ENCODE measurements at regions not wholly inside any gene's neighbourhood (a gene's known extent, or its start where the extent isn't known, plus 50 kb on each side); places are given as distances from the start of the nearest gene placed in this dataset.

- peaks cover 2% of the 10 kb centered on the region for H3K9me3 Mint-ChIP-seq
- H3K4me1 Mint-ChIP-seq: peaks cover 3% of the 10 kb centered on the region
- H3K27ac Mint-ChIP-seq: no peak overlapping the region
- no peak for DNase-seq (ENCODE audit: low spot score in 2 of 2)
- H3K4me3 Mint-ChIP-seq: no peak overlapping the region
- ATAC-seq (ENCODE audit: low read depth): no peak
- H3K36me3 Mint-ChIP-seq: peaks cover 2% of the 10 kb centered on the region
- peaks cover 10% of the 10 kb centered on the region for H3K27me3 Mint-ChIP-seq
These were observed 86.8 kb upstream of the CD180 start for GRCh38 chr5:67283275-67283987.

DNA sequence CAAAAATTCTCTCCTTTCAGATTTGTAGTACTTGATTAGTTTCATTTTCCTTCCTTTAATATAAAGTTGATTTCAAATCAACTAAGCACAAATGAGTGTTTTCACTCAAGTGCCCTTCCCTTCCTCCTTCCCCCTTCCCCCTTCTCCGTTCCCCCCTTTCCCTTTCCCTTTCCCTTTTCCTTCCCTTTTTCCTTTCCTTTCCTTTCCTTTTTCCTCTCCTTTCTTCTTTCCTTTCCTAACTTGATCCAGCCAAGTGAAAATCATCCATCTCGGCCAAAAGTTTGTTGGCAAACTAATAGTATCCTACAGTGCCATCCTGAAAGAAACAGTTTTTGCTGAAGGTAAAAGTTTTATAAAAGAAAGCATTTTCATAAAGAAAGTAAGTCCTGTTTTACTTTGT, 85.3 kb upstream of the CD180 start:
- peaks cover 10% of the 10 kb centered on the region for H3K27me3 Mint-ChIP-seq
- ATAC-seq (ENCODE audit: low read depth): no peak

DNA sequence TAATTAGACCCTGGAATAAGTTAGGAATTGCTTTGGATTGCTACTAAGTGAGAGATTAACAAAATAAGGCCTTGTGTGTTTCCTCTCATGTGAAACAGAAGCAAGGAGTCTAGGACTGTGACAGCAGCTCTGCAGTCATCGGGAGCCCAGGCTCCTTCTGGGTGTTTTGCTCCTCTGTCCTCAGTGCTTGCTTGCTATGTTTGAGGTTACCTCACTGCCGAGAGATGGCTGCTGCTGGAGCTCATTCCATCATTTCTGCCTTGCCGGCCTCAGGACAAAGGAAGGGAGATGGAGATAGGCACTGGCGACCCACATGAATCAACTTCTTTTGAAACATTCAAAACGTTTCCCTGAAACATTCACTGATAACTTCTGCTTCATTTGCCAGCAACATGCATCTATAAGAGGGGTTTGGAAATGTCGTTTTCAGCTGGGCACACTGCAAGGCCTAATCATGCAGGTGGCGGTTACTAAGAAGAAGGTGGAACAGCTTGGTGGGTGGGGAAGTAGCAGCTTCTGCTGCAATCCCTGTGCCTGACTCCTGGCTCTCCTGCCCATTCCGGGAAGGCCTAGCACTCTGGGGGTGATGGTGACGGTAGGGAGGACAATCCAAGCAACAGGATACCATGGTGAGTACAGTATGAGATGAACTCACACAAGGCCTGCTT, 77.2 kb upstream of the CD180 start:
- H3K27me3 Mint-ChIP-seq: peaks cover 2% of the 10 kb centered on the region
- H3K9me3 Mint-ChIP-seq: peaks cover 2% of the 10 kb centered on the region
- H3K4me3 Mint-ChIP-seq: no peak overlapping the region
- peaks cover 6% of the 10 kb centered on the region for H3K36me3 Mint-ChIP-seq
- no peak overlapping the region for H3K27ac Mint-ChIP-seq
- H3K4me1 Mint-ChIP-seq: no peaks in the 10 kb centered on the region
- DNase-seq (ENCODE audit: low spot score in 2 of 2) (no peak), ATAC-seq (ENCODE audit: low read depth) (no peak)

More for the DNA sequence above, 85.3 kb upstream of the CD180 start:
- Mint-ChIP-seq H3K36me3 (peaks cover 4% of the 10 kb centered on the region), H3K4me3 (no peak overlapping the region), H3K27ac (no peak overlapping the region), H3K4me1 (peaks cover 3% of the 10 kb centered on the region), H3K9me3 (peaks cover 4% of the 10 kb centered on the region)
- DNase-seq (ENCODE audit: low spot score in 2 of 2): no peak

DNA sequence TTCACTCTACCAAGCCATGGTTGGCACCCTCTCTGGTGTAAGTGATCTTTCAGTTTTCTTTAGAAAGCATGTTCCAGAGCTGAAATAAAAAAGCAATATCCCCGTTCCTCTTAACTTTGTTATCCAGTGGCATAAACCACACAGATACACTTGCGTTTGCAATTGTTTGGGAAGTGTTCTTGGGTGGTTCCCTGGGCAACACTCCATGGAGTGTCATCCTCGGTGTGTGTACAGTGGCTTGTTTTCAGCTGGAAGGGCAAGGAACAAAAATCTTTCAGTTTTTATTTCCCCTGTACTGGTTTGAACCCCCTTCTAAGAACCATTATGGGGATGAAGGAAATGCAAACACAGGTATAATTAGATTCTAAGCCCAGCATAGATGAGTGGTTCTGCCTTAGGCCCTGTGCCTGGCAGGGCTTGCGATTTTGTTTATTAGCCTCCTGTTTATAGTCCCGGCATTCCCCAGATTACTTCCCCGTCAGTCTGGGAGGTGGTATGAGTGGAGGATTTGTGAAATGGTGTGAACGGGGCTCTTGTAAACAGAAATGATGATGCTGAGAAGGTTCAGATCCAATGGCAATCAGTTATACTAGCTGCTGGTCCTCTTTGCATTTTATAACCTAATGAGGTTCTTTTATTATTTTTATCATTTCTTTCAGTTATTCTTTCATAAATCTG, 76.0 kb upstream of the CD180 start:
- Mint-ChIP-seq H3K27me3 (peaks cover 2% of the 10 kb centered on the region), H3K4me3 (no peak overlapping the region), H3K9me3 (no peaks in the 10 kb centered on the region), H3K4me1 (no peaks in the 10 kb centered on the region), H3K27ac (no peak overlapping the region), H3K36me3 (peaks cover 2% of the 10 kb centered on the region)
- DNase-seq (ENCODE audit: low spot score in 2 of 2) (no peak), ATAC-seq (ENCODE audit: low read depth) (no peak)

- no peak for DNase-seq (ENCODE audit: low spot score in 2 of 2)
- Mint-ChIP-seq H3K4me1 (no peaks in the 10 kb centered on the region), H3K27me3 (peaks cover 3% of the 10 kb centered on the region), H3K36me3 (no peaks in the 10 kb centered on the region), H3K9me3 (no peaks in the 10 kb centered on the region), H3K4me3 (no peak overlapping the region), H3K27ac (no peak overlapping the region)
- no peak for ATAC-seq (ENCODE audit: low read depth)
These were observed 71.8 kb upstream of the CD180 start for GRCh38 chr5:67268231-67269021.

DNA sequence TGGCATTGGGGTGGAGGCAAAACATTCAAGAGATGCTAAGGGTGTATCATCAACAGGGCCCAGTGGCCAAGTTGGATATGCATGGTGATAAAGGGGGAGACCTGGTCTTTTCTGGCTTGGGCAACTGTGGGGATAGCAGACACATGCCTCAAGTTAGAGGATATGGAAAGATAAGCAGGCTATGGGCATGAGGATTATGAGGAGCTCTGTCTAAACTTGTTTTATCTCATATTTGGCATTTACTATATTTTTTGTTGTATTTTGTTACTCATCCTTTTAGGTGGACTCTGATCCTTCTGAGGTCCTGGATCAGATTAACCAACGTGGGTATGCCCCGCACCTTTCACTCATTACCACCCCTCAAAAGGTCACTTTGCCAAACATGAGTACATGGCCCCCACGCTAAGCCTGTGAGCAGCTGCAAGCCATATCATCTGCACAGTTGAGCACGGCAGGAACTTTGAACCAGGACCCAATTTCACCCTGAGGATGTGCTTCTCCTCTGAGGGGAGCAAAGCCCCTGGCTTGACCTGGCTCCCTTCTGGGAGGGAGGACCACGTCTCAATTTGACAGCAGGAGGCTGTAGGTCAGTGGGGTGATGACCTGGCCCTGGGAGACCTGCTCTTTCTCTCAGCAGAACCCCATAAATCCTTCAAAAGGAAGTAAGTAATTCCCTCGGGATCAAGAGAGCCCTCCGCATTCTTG, 71.1 kb upstream of the CD180 start:
- no peak overlapping the region for H3K27ac Mint-ChIP-seq
- H3K27me3 Mint-ChIP-seq: peaks cover 4% of the 10 kb centered on the region
- ATAC-seq (ENCODE audit: low read depth) (no peak), DNase-seq (ENCODE audit: low spot score in 2 of 2) (no peak)
- no peaks in the 10 kb centered on the region for H3K4me1 Mint-ChIP-seq
- H3K4me3 Mint-ChIP-seq: no peak overlapping the region
- H3K36me3 Mint-ChIP-seq: no peaks in the 10 kb centered on the region
- no peaks in the 10 kb centered on the region for H3K9me3 Mint-ChIP-seq

- Mint-ChIP-seq H3K4me3 (no peak overlapping the region), H3K27ac (no peak overlapping the region), H3K27me3 (peaks cover 4% of the 10 kb centered on the region), H3K36me3 (no peaks in the 10 kb centered on the region), H3K9me3 (no peaks in the 10 kb centered on the region), H3K4me1 (no peaks in the 10 kb centered on the region)
- ATAC-seq (ENCODE audit: low read depth): no peak
- no peak for DNase-seq (ENCODE audit: low spot score in 2 of 2)
These were observed 70.2 kb upstream of the CD180 start for GRCh38 chr5:67266654-67267350.

DNA sequence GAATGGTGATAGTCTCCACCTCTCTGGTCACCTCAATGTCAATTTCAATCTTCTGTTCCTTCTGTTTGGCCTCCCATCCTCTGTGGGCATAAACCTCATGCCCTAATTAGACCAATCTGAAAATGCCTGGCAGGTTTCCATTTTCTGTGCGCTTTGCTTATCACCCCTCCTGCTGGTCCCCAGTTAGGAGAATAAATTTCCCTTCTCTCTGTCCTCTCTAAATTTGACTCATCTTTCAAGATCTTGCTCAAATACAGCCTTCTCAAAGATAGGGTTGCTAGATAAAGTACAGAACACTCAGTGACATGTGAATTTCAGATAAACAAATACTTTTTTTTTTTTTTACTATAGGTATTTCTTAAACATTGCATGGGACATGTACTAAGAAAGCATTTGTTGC, 69.4 kb upstream of the CD180 start:
- ATAC-seq (ENCODE audit: low read depth) (no peak), DNase-seq (ENCODE audit: low spot score in 2 of 2) (no peak)
- H3K4me1 Mint-ChIP-seq: no peaks in the 10 kb centered on the region
- no peak overlapping the region for H3K4me3 Mint-ChIP-seq
- H3K27me3 Mint-ChIP-seq: peaks cover 3% of the 10 kb centered on the region
- H3K27ac Mint-ChIP-seq: no peak overlapping the region
- no peaks in the 10 kb centered on the region for H3K9me3 Mint-ChIP-seq
- no peaks in the 10 kb centered on the region for H3K36me3 Mint-ChIP-seq

DNA sequence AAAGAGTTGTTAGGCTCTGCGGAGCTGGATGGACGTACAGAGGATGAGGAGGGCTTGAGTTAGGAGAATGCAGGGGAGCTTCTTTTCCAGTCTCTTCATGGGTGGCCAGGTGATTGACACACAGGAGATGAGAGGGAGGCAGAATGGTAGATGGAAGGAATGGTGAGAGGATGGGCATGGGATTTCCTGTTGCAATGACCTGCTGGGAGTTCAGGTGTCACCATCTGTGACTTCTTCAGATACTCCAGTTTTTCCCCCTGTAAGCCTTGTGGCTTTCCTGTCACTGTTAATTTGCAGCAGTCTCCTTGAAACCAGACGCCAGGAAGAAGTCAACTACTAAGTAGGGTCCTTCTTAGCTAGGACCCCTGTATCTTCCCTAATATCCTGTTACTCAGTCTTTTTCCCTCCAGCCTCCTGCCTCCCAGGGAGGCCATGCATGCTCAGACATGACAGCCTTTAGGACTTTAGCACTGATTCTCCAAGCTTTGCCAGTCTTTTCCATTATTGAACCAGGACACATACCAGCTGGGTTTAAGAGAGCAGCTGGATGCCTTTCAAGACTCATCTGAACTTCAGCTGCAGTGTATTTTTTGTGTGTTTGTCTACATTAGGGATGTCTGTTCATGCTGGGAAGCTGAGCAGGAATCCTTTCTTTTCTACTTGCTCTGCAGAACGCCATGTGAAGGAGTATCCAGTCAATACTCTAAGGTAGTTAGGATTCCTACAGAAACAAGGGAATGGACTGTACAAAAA, 67.2 kb upstream of the CD180 start:
- Mint-ChIP-seq H3K4me1 (peaks cover 3% of the 10 kb centered on the region), H3K36me3 (no peaks in the 10 kb centered on the region), H3K9me3 (no peaks in the 10 kb centered on the region), H3K4me3 (no peak overlapping the region), H3K27ac (no peak overlapping the region), H3K27me3 (peaks cover 6% of the 10 kb centered on the region)
- DNase-seq (ENCODE audit: low spot score in 2 of 2) (no peak), ATAC-seq (ENCODE audit: low read depth) (no peak)

DNA sequence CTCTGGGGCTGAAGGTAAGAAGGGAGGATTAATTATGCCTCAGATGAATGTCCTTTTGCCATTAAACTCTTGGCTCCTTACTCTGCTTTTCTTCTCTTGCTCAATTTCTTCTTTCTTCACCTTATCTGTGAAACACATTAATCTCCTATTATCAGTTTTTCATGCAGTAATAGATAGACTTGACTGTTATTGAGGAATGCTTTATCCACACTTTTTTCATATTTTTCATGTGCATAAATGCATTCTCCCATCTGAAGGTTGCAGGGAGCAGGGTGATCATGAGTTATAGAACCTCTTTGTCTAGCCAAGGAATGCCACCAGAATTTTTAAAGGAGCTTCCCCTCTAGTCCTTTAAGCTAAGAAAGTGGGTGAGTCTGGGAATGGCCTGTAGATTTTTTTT, 66.4 kb upstream of the CD180 start:
- DNase-seq (ENCODE audit: low spot score in 2 of 2) (no peak), ATAC-seq (ENCODE audit: low read depth) (no peak)
- H3K27me3 Mint-ChIP-seq: peaks cover 6% of the 10 kb centered on the region
- H3K9me3 Mint-ChIP-seq: no peaks in the 10 kb centered on the region
- H3K4me3 Mint-ChIP-seq: no peak overlapping the region
- H3K4me1 Mint-ChIP-seq: peaks cover 3% of the 10 kb centered on the region
- H3K36me3 Mint-ChIP-seq: no peaks in the 10 kb centered on the region
- H3K27ac Mint-ChIP-seq: no peak overlapping the region

DNA sequence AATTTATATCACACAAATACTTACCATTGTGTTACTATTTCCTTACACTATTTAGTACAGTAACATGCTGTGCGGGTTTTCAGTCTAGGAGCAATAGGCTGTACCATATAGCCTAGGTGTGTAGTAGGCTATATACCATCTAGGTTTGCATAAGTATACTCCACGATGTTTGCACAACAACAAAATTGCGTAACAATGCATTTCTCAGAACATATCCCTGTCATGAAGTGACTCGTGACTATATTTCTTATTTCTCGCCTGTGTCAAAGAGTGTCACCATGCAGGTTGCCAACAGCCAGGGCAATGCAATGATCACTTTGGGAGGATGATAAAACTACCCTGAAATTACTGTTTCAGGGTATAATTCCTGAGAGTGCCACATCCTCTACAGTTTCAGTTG, 65.6 kb upstream of the CD180 start:
- peaks cover 6% of the 10 kb centered on the region for H3K27me3 Mint-ChIP-seq
- no peaks in the 10 kb centered on the region for H3K36me3 Mint-ChIP-seq
- H3K4me3 Mint-ChIP-seq: no peak overlapping the region
- H3K4me1 Mint-ChIP-seq: peaks cover 3% of the 10 kb centered on the region
- no peak overlapping the region for H3K27ac Mint-ChIP-seq
- ATAC-seq (ENCODE audit: low read depth): no peak
- H3K9me3 Mint-ChIP-seq: peaks cover 1% of the 10 kb centered on the region
- no peak for DNase-seq (ENCODE audit: low spot score in 2 of 2)

DNA sequence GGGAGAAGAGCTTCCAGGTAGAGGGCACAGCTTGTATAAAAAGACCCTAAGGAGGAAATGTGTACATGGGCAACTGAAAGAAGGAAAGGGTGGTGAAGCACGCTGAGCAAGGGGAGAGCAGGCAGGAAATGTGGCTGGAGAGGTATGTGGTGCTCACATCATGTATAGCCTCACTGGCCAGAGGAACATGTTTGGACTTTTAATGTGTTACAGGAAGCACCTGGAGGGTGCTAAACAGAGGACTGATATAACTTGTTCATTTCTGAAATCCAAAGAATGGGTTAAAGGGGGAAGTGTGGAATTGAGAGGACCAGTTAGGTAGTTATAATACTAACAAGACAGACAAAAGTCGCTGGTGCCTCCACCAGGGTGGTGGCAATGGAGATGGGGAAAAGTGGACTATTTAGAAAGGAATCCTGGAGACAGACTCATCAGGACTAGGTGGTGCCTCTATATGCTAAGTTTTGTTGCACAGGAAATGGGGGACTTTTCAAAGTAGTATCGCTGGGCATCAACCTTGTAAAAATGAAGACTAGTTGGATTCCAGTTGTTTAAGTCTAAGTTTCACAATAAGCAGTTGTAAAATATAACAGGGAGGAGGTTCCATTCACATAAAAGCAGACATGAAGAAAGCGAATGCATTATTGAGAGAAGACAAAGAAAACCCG, 63.1 kb upstream of the CD180 start:
- Mint-ChIP-seq H3K4me1 (peaks cover 3% of the 10 kb centered on the region), H3K36me3 (no peaks in the 10 kb centered on the region), H3K4me3 (no peak overlapping the region), H3K9me3 (peaks cover 1% of the 10 kb centered on the region), H3K27ac (no peak overlapping the region), H3K27me3 (peaks cover 6% of the 10 kb centered on the region)
- DNase-seq (ENCODE audit: low spot score in 2 of 2) (no peak), ATAC-seq (ENCODE audit: low read depth) (no peak)
